GM23248 (cell line): ENCODE measurements at regions not wholly inside any gene's neighbourhood (a gene's known extent, or its start where the extent isn't known, plus 50 kb on each side); places are given as distances from the start of the nearest gene placed in this dataset.

Source experiments
- EZH2 ChIP-seq: fragments of 200-600 bp; sonication (generic); IDR thresholded peaks from 2 replicates; pipeline ENCODE4 v1.6.1; 2018; ENCODE audit warnings: antibody characterized with exemption, mild to moderate bottlenecking; ENCODE audit not compliant: insufficient read depth, poor library complexity, severe bottlenecking
- EZH2phosphoT487 ChIP-seq: fragments of 200-600 bp; sonication (generic); IDR thresholded peaks from 2 replicates; pipeline ENCODE4 v1.6.1; 2018; ENCODE audit warnings: antibody characterized with exemption, moderate library complexity, mild to moderate bottlenecking, low read depth; ENCODE audit not compliant: insufficient read depth

GRCh38 chr9:103804077-103804735 lies 289.9 kb upstream of the SMC2 start:
- TF ChIP-seq EZH2: no peak
- TF ChIP-seq EZH2phosphoT487: no peak
